T-cell (primary cell): ENCODE measurements at regions not wholly inside any gene's neighbourhood (a gene's known extent, or its start where the extent isn't known, plus 50 kb on each side); places are given as distances from the start of the nearest gene placed in this dataset.

Source experiments
- ATAC-seq, 4 experiments: fragments of 200-7000 bp in 3 of 4; fragments of 150-1000 bp in 1 of 4; cut with Tn5 transposase; replicated peaks in 1 of 4; 1 replicate in 3 of 4; 2 replicates in 1 of 4; pipeline ENCODE4 v1.10.0; 2021; ENCODE audit warnings: moderate library complexity in 3 of 4, mild to moderate bottlenecking in 2 of 4, moderate number of reproducible peaks in 1 of 4
- CTCF ChIA-PET, 2 donors: fragments of 300-600 bp; sonication (Branson Sonifier 250); formaldehyde crosslinking; loops; one replicate each; lab custom pipeline; 2022; ENCODE audit warnings: antibody characterized with exemption in 2 of 2; lab: Charles Lee
- POLR2A ChIA-PET, 2 donors: fragments of 300-600 bp; sonication (Branson Sonifier 250); formaldehyde crosslinking; loops; one replicate each; lab custom pipeline; 2022; ENCODE audit warnings: antibody characterized with exemption in 2 of 2; lab: Charles Lee
- DNase-seq, 35 experiments: peaks; one replicate each; pipeline versions ENCODE4 v3.0.0 to v3.0.0-alpha.2; 2013 to 2023
- H3K27ac ChIP-seq: one replicate; pipeline ENCODE4 v1.5.1; 2013; ENCODE audit warnings: low read length
- H3K27me3 ChIP-seq, 2 experiments: replicated peaks in 1 of 2; 1 replicate in 1 of 2; 2 replicates in 1 of 2; pipeline versions ENCODE4 v1.6.1 to v1.7.0; 2013; ENCODE audit warnings: low read length in 1 of 2, mixed read lengths in 1 of 2; ENCODE audit not compliant: control insufficient read depth in 2 of 2, insufficient read depth in 2 of 2; ENCODE audit errors: extremely low read depth in 1 of 2
- H3K36me3 ChIP-seq, 2 donors: 1 replicate in 1 of 2; 2 replicates in 1 of 2; pipeline versions ENCODE4 v1.6.1 to v1.7.0; 2013; ENCODE audit warnings: low read length in 1 of 2; ENCODE audit not compliant: control insufficient read depth in 2 of 2, insufficient read depth in 1 of 2; ENCODE audit errors: extremely low read depth in 1 of 2
- H3K4me1 ChIP-seq, 2 experiments: 1 replicate in 1 of 2; 2 replicates in 1 of 2; pipeline versions ENCODE4 v1.6.1 to v1.7.0; 2013; ENCODE audit warnings: low read length in 2 of 2, mixed read lengths in 1 of 2; ENCODE audit not compliant: insufficient read depth in 2 of 2, control insufficient read depth in 1 of 2; ENCODE audit errors: extremely low read depth in 1 of 2
- H3K4me3 ChIP-seq, 2 donors: 1 replicate in 1 of 2; 2 replicates in 1 of 2; pipeline versions ENCODE4 v1.5.1 to v1.7.0; 2013; ENCODE audit warnings: mild to moderate bottlenecking in 2 of 2, low read length in 1 of 2, moderate library complexity in 1 of 2; ENCODE audit not compliant: control insufficient read depth in 1 of 2; ENCODE audit errors: extremely low read depth in 1 of 2
- H3K9me3 ChIP-seq: 2 replicates; pipeline ENCODE4 v1.7.0; 2013
- H3K27ac Mint-ChIP-seq, 2 donors: one replicate each; pipeline ENCODE4 v1.8.0; 2020 to 2021; ENCODE audit warnings: mild to moderate bottlenecking in 2 of 2, mixed read lengths in 2 of 2
- H3K27me3 Mint-ChIP-seq, 2 donors: one replicate each; pipeline ENCODE4 v1.8.0; 2021 to 2022; ENCODE audit warnings: mixed read lengths in 2 of 2
- H3K36me3 Mint-ChIP-seq: one replicate; pipeline ENCODE4 v1.8.0; 2021; ENCODE audit warnings: mixed read lengths
- H3K4me1 Mint-ChIP-seq, 3 donors: one replicate each; pipeline ENCODE4 v1.8.0; 2020 to 2022; ENCODE audit warnings: mixed read lengths in 3 of 3, mild to moderate bottlenecking in 1 of 3
- H3K4me3 Mint-ChIP-seq, 3 donors: one replicate each; pipeline ENCODE4 v1.8.0; 2020 to 2022; ENCODE audit warnings: mild to moderate bottlenecking in 3 of 3, mixed read lengths in 3 of 3, moderate library complexity in 3 of 3
- H3K9me3 Mint-ChIP-seq, 3 donors: one replicate each; pipeline ENCODE4 v1.8.0; 2020 to 2022; ENCODE audit warnings: mixed read lengths in 3 of 3
- WGBS: methylation state at CpG from one replicate; pipeline ENCODE4 v1.1.5; 2013; ENCODE audit warnings: missing lambda C conversion rate; ENCODE audit not compliant: insufficient coverage; 5-methylcytosine and 5-hydroxymethylcytosine counted together

DNA sequence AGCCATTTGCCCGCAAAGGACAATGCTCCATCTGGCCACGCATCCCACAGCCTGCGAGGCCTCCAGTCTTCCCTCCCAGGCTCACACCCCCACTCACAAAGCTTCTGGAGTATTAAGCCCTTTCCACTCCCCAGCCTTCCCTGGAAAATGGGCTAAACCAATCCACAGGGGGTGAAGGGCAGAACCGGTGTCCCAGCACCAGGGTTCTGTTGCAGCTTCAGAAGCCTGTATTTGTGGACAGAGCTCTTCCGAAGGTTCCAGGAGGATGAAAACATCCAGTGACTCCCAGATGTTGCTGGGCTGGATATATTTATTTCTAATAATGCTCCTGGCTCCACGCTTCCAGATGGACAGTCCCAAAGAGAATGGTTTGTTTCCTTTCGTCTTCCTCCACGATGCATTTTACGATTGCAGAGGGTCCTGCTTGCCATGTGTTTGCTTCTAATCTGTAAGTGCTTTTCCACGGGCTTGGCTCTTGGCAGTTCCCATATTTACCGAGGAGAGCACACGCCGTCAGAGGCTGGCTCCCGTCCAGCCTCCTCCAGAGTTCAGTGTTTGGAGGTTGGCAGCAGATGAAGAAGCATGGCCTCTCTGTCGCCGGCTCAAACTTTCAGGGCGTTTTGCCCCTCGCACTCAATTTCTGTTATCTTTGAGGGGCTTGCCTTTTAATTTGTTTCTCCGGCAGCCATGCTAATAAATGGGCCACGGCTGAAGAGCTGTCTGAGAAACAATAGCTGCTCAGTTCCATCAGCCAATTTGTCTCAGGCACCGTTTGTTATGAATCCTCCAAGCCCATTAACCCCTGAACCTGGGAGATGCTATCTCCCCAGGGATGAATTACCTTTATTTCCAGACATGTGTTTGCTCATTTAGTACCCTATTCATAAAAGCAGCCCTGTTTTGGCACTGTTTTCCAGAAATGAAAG lies 367.9 kb upstream of the PROK2 start:
- H3K27ac ChIP-seq = no peak overlapping the region
- Mint-ChIP-seq H3K4me1 (peaks cover 0 to 5% (median under 1%) of the 10 kb centered on the region in 3 donors), H3K27ac (no peak overlapping the region), H3K27me3 (no peaks in the 10 kb centered on the region), H3K9me3 (no peaks in the 10 kb centered on the region), H3K4me3 (no peak overlapping the region), H3K36me3 (no peaks in the 10 kb centered on the region)
- H3K27me3 ChIP-seq = no peaks in the 10 kb centered on the region
- no peak overlapping the region for H3K4me3 ChIP-seq
- POLR2A ChIA-PET = interaction anchor here in 1 of 2 donors (0.7 kb wide), 1 partner anchor 88 kb away, joined by 3 read pairs; no protein-coding TSS in a partner anchor
- H3K4me1 ChIP-seq = no peaks in the 10 kb centered on the region
- no peak for ATAC-seq
- 88% methylated on average over 15 of the region's 21 CpGs for WGBS
- no peak for DNase-seq
- CTCF ChIA-PET = no interaction called here
- H3K9me3 ChIP-seq = no peaks in the 10 kb centered on the region
- H3K36me3 ChIP-seq = no peaks in the 10 kb centered on the region

GRCh38 chr3:72151465-72152238 lies 366.7 kb upstream of the PROK2 start:
- Histone ChIP-seq H3K27me3 (no peaks in the 10 kb centered on the region), H3K9me3 (no peaks in the 10 kb centered on the region), H3K36me3 (no peaks in the 10 kb centered on the region), H3K27ac (no peak overlapping the region), H3K4me1 (no peaks in the 10 kb centered on the region), H3K4me3 (no peak overlapping the region)
- ATAC-seq = no peak
- ChIA-PET CTCF (interaction anchor here in 1 of 2 donors (0.7 kb wide), 1 partner anchor 15 kb away, joined by 3 read pairs; no protein-coding TSS in a partner anchor), POLR2A (no interaction called here)
- no peaks in the 10 kb centered on the region for H3K27me3 Mint-ChIP-seq
- H3K36me3 Mint-ChIP-seq = no peaks in the 10 kb centered on the region
- WGBS = 91% methylated on average over 4 of the region's 9 CpGs
- H3K4me1 Mint-ChIP-seq = no peaks in the 10 kb centered on the region
- no peak overlapping the region for H3K4me3 Mint-ChIP-seq
- no peaks in the 10 kb centered on the region for H3K9me3 Mint-ChIP-seq
- no peak for DNase-seq
- H3K27ac Mint-ChIP-seq = no peak overlapping the region

GRCh38 chr3:72150634-72151412 lies 365.9 kb upstream of the PROK2 start:
- WGBS = 86% methylated on average over 2 of the region's 6 CpGs
- ChIA-PET CTCF (no interaction called here), POLR2A (no interaction called here)
- Mint-ChIP-seq H3K36me3 (no peaks in the 10 kb centered on the region), H3K4me3 (no peak overlapping the region), H3K9me3 (no peaks in the 10 kb centered on the region), H3K27me3 (no peaks in the 10 kb centered on the region), H3K4me1 (no peaks in the 10 kb centered on the region), H3K27ac (no peak overlapping the region)
- Histone ChIP-seq H3K27me3 (peaks cover 0 to 2% of the 10 kb centered on the region in 2 experiments), H3K27ac (no peak overlapping the region), H3K4me1 (no peaks in the 10 kb centered on the region), H3K36me3 (no peaks in the 10 kb centered on the region), H3K4me3 (no peak overlapping the region), H3K9me3 (no peaks in the 10 kb centered on the region)
- ATAC-seq (no peak), DNase-seq (no peak)

DNA sequence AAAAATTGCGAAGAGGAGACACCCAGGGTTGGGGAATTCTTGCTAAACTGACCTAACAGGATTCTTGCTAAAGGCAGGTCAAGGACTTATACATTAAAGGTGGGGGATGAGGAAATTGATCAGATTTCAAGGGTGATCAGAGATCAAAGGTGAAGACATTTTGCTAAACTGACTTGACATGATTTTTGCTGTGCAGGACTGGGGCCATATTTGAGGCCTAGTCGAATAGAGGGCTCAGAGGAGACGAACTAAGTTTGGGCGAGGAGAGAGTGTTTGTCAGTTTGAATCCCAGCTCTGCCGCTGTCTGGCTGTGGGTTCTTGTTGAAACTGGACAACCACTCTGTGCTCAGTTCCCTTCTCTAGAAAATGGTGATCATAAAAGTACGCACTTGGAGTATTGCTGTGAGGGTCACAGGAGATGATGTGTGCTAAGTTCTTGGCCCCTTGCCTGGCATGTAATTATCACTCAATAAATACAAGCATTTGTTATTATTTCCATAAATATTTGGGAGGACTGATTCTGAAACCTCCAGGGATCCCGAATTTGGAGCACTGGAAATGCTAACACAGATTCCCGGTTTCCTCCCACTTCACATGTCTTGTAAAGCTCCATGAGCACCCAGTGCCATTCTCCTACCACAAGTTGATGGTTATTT lies 364.8 kb upstream of the PROK2 start:
- Histone ChIP-seq H3K9me3 (no peaks in the 10 kb centered on the region), H3K27me3 (peaks cover 0 to 4% of the 10 kb centered on the region in 2 experiments), H3K36me3 (no peaks in the 10 kb centered on the region), H3K27ac (no peak overlapping the region), H3K4me3 (no peak overlapping the region), H3K4me1 (peaks cover 0 to 2% of the 10 kb centered on the region in 2 experiments)
- H3K36me3 Mint-ChIP-seq = no peaks in the 10 kb centered on the region
- WGBS = 98% methylated on average over 6 of the region's 8 CpGs
- no peak for DNase-seq
- H3K9me3 Mint-ChIP-seq = no peaks in the 10 kb centered on the region
- H3K27me3 Mint-ChIP-seq = no peaks in the 10 kb centered on the region
- no peak overlapping the region for H3K4me3 Mint-ChIP-seq
- POLR2A ChIA-PET = no interaction called here
- CTCF ChIA-PET = no interaction called here
- H3K27ac Mint-ChIP-seq = no peak overlapping the region
- no peak for ATAC-seq
- H3K4me1 Mint-ChIP-seq = peaks cover 3 to 4% (median 3%) of the 10 kb centered on the region in 3 donors

DNA sequence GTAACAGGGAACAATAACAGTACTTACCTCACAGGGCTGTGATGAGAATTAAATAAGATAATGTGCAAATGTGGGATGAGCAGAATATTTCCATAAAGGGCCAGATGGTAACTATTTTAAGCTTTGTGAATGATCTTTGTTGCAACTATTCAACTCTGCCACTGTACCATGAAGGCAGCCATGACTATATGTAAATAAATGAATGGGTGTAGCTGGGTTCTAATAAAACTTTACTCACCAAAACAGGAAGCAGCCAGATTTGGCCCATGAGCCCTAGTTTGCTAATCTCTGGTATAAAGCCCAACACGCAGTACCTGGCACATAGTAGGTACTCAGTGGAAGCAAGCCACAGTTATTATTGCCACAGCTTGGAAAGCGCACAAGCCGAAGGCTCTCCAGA lies 362.7 kb upstream of the PROK2 start:
- Mint-ChIP-seq H3K36me3 (no peaks in the 10 kb centered on the region), H3K27ac (no peak overlapping the region), H3K9me3 (no peaks in the 10 kb centered on the region), H3K4me1 (peaks cover 7 to 9% (median 7%) of the 10 kb centered on the region in 3 donors), H3K4me3 (no peak overlapping the region), H3K27me3 (no peaks in the 10 kb centered on the region)
- POLR2A ChIA-PET = interaction anchor here in 1 of 2 donors (0.6 kb wide), 1 partner anchor 237 kb away, joined by 5 read pairs; no protein-coding TSS in a partner anchor
- H3K27me3 ChIP-seq = peaks cover 0 to 4% of the 10 kb centered on the region in 2 experiments
- CTCF ChIA-PET = no interaction called here
- no peak overlapping the region for H3K27ac ChIP-seq
- H3K36me3 ChIP-seq = no peaks in the 10 kb centered on the region
- no peaks in the 10 kb centered on the region for H3K9me3 ChIP-seq
- DNase-seq (no peak), ATAC-seq (no peak)
- peaks cover 5% of the 10 kb centered on the region in 2 experiments for H3K4me1 ChIP-seq
- WGBS = 94% methylated on average over 3 of the region's 3 CpGs
- H3K4me3 ChIP-seq = no peak overlapping the region
